ENCODE measurements at regions not wholly inside any gene's neighbourhood (a gene's known extent, or its start where the extent isn't known, plus 50 kb on each side); places are given as distances from the start of the nearest gene placed in this dataset.

GRCh38 chr11:92902417-92902816, 67.0 kb upstream of the MTNR1B start:
- TF ChIP-seq EZH2 (IDR thresholded peaks at IDR 0.05; ENCODE audit: low read length, unreplicated experiment) (no peak), CTCF (conservative IDR thresholded peaks at IDR 0.05; ENCODE audit: low read depth, low read length) (no peak), EZH2phosphoT487 (IDR thresholded peaks at IDR 0.05; ENCODE audit: borderline replicate concordance, low read length) (no peak)
